HG03064 (cell line): ENCODE measurements at regions not wholly inside any gene's neighbourhood (a gene's known extent, or its start where the extent isn't known, plus 50 kb on each side); places are given as distances from the start of the nearest gene placed in this dataset.
"Not testable (repeated sequence)": the region's sequence is repeated elsewhere in the genome, so short reads cannot be mapped to it uniquely, and the experiment has no call there.

ENCODE experiments used
- ATAC-seq: cut with Tn5 transposase; IDR thresholded peaks from one replicate; pipeline ENCODE4 v1.9.1; 2021; ENCODE audit warnings: low read depth; ENCODE audit not compliant: unreplicated experiment

DNA sequence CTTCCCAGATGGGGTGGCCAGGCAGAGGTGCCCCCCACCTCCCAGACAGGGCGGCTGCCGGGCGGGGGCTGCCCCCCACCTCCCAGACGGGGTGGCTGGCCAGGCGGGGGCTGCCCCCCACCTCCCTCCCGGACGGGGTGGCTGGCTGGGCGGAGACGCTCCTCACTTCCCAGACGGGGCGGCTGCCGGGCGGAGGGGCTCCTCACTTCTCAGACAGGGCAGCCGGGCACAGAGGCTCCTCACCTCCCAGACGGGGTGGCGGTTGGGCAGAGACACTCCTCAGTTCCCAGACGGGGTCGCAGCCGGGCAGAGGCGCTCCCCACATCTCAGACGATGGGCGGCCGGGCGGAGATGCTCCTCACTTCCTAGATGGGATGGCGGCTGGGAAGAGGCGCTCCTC is 76.4 kb upstream of the AADAT start:
- not testable (repeated sequence) for ATAC-seq

DNA sequence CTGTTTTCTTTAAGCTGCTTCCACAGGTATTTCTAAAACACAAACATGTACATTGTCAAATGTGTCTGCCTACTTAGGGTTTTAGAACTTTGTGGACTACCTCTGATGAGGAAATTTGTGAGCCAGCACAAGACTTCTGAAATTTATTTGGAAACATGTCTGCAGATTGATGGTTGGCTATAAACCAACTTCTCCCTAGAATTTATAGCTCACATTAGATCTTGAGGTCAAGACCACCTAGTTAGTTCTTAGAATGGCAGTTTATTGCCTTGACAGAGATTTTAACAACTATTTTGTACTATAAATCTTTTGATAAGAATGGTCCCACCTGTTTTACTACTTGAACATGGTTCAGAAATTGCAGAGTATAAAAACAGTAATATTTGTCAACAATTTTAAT is 72.7 kb upstream of the AADAT start:
- ATAC-seq: no peak

DNA sequence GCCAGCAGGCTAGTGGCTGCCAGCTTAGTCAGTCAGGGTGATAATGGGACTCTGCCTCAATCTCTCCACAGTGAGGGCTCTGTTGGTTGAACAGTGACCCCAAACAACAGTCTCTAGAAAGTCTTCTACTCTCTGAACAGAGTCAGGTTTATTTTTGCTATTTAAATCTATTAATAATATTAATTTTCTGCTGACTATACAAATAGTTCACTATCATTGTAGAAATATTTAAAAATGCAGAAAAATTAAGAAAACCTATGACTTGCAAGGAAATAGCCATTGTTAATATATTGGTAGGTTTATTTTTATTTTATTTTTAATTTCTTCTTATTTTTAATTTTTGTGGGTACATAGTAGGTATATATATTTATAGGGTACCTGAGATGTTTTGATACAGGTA is 67.9 kb upstream of the AADAT start:
- ATAC-seq: no peak

DNA sequence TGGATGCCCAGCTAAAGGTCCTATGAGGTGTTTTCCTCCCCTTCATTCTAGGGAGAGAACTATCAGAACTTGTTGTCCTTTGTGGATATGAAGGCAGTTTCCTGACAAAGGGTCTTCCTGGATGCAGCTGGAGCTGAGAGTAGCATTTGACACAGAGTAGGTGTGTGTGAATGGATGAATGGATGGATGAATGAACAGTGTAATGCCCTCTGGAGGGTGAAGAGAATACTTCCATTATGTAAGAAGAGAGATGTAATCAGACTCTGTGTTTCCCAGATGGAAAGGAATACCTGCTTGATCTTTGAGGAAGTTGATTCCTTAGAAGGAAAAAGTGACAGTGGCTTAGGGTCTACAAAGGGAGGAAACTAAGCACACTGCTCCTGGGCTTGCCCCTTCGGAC is 55.4 kb upstream of the AADAT start:
- ATAC-seq: no peak

DNA sequence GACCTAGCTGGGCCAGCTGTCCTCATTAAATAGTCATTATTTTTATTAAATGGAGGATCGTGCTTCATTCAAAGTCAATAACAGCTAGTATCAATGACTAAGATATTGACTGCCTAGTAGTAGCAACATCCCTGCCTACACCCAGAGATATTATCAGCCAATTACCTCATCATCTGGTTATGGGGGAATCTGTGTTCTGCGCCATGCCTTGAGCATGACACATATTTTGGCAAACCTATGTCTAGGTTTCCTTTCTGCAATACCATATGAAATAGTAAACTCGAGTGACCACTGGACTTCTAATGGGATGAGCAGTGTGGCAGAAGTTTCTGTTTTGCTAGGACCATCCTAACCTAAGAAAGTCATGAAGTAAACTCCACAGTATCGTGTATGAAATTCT is 50.0 kb upstream of the AADAT start:
- no peak for ATAC-seq
